WTC11 (cell line): ENCODE measurements at regions not wholly inside any gene's neighbourhood (a gene's known extent, or its start where the extent isn't known, plus 50 kb on each side); places are given as distances from the start of the nearest gene placed in this dataset.

Experiments
- ATF6 ChIP-seq: sonication (generic); formaldehyde crosslinking; IDR thresholded peaks from 2 replicates; pipeline ENCODE4 v1.8.1; 2023; ENCODE audit warnings: mild to moderate bottlenecking, missing genetic modification reagents
- CBFB ChIP-seq: sonication (generic); formaldehyde crosslinking; IDR thresholded peaks from 2 replicates; pipeline ENCODE4 v1.8.1; 2022; ENCODE audit warnings: mild to moderate bottlenecking, low read depth, missing genetic modification reagents
- CTCF ChIP-seq: fragments of 200-600 bp; IDR thresholded peaks from 2 replicates; pipeline ENCODE4 v1.8.0; 2022; ENCODE audit warnings: antibody characterized with exemption
- ELF4 ChIP-seq: sonication (generic); formaldehyde crosslinking; IDR thresholded peaks from 2 replicates; pipeline ENCODE4 v1.8.1; 2022; ENCODE audit warnings: low read depth, mild to moderate bottlenecking, moderate library complexity, missing genetic modification reagents
- FOXP1 ChIP-seq: sonication (generic); formaldehyde crosslinking; IDR thresholded peaks from 2 replicates; pipeline ENCODE4 v1.8.0; 2022; ENCODE audit warnings: missing genetic modification reagents, mild to moderate bottlenecking, moderate library complexity, borderline replicate concordance
- NFE2L1 ChIP-seq: sonication (generic); formaldehyde crosslinking; IDR thresholded peaks from 2 replicates; pipeline ENCODE4 v1.8.1; 2023; ENCODE audit warnings: missing genetic modification reagents
- NR1H2 ChIP-seq: sonication (generic); formaldehyde crosslinking; IDR thresholded peaks from 2 replicates; pipeline ENCODE4 v1.9.0; 2021; ENCODE audit warnings: mild to moderate bottlenecking, moderate library complexity, missing genetic modification reagents
- NR2C2 ChIP-seq: sonication (generic); formaldehyde crosslinking; IDR thresholded peaks from 2 replicates; pipeline ENCODE4 v1.8.0; 2022; ENCODE audit warnings: mild to moderate bottlenecking, missing genetic modification reagents
- SMAD3 ChIP-seq: sonication (generic); formaldehyde crosslinking; IDR thresholded peaks from 2 replicates; pipeline ENCODE4 v1.8.0; 2022; ENCODE audit warnings: missing genetic modification reagents, mild to moderate bottlenecking, borderline replicate concordance
- ZNF121 ChIP-seq: sonication (generic); formaldehyde crosslinking; IDR thresholded peaks from 2 replicates; pipeline ENCODE4 v1.8.0; 2023; ENCODE audit warnings: missing genetic modification reagents
- ZNF232 ChIP-seq: sonication (generic); formaldehyde crosslinking; IDR thresholded peaks from 2 replicates; pipeline ENCODE4 v1.8.0; 2022; ENCODE audit warnings: mild to moderate bottlenecking, missing genetic modification reagents
- ZNF281 ChIP-seq: sonication (generic); formaldehyde crosslinking; IDR thresholded peaks from 2 replicates; pipeline ENCODE4 v1.8.0; 2023; ENCODE audit warnings: mild to moderate bottlenecking, missing genetic modification reagents

- TF ChIP-seq ZNF232 (CRISPR knock-in tag), result no peak
- TF ChIP-seq CBFB (CRISPR knock-in tag), result no peak
- no peak for TF ChIP-seq ATF6 (CRISPR knock-in tag)
- TF ChIP-seq NR2C2, result no peak
- no peak for TF ChIP-seq CTCF
- TF ChIP-seq SMAD3 (CRISPR knock-in tag), result no peak
- no peak for TF ChIP-seq FOXP1
- no peak for TF ChIP-seq ZNF281 (CRISPR knock-in tag)
- no peak for TF ChIP-seq NFE2L1 (CRISPR knock-in tag)
- no peak for TF ChIP-seq ELF4 (CRISPR knock-in tag)
- no peak for TF ChIP-seq ZNF121 (CRISPR knock-in tag)
- no peak for TF ChIP-seq NR1H2 (CRISPR knock-in tag)
These were observed 562.5 kb downstream of the TOX3 start for GRCh38 chr16:51984395-51984794.
